Osteocyte (in vitro differentiated cells): ENCODE measurements at regions not wholly inside any gene's neighbourhood (a gene's known extent, or its start where the extent isn't known, plus 50 kb on each side); places are given as distances from the start of the nearest gene placed in this dataset.

ENCODE experiments used
- DNase-seq: peaks from one replicate; pipeline ENCODE4 v3.0.0; 2021; ENCODE audit warnings: mixed read lengths; ENCODE audit not compliant: unreplicated experiment; ENCODE audit errors: extremely low spot score
- H3K27ac Mint-ChIP-seq: one replicate; pipeline ENCODE4 v1.8.0; 2021; ENCODE audit warnings: mild to moderate bottlenecking, mixed read lengths; ENCODE audit not compliant: unreplicated experiment
- H3K27me3 Mint-ChIP-seq: one replicate; pipeline ENCODE4 v1.8.0; 2021; ENCODE audit warnings: mixed read lengths; ENCODE audit not compliant: unreplicated experiment
- H3K36me3 Mint-ChIP-seq: one replicate; pipeline ENCODE4 v1.8.0; 2021; ENCODE audit warnings: mixed read lengths; ENCODE audit not compliant: unreplicated experiment
- H3K4me1 Mint-ChIP-seq: one replicate; pipeline ENCODE4 v1.8.0; 2021; ENCODE audit warnings: mixed read lengths; ENCODE audit not compliant: unreplicated experiment
- H3K4me3 Mint-ChIP-seq: one replicate; pipeline ENCODE4 v1.8.0; 2021; ENCODE audit warnings: mild to moderate bottlenecking, moderate library complexity, mixed read lengths; ENCODE audit not compliant: unreplicated experiment
- H3K9me3 Mint-ChIP-seq: one replicate; pipeline ENCODE4 v1.8.0; 2021; ENCODE audit warnings: mixed read lengths; ENCODE audit not compliant: unreplicated experiment
- TF ChIP-seq, protein P1 (sequence below): fragments of 200-600 bp; sonication (generic); IDR thresholded peaks from 2 replicates; pipeline ENCODE4 v1.5.0; 2021; ENCODE audit warnings: antibody characterized with exemption, mild to moderate bottlenecking, moderate library complexity

DNA sequence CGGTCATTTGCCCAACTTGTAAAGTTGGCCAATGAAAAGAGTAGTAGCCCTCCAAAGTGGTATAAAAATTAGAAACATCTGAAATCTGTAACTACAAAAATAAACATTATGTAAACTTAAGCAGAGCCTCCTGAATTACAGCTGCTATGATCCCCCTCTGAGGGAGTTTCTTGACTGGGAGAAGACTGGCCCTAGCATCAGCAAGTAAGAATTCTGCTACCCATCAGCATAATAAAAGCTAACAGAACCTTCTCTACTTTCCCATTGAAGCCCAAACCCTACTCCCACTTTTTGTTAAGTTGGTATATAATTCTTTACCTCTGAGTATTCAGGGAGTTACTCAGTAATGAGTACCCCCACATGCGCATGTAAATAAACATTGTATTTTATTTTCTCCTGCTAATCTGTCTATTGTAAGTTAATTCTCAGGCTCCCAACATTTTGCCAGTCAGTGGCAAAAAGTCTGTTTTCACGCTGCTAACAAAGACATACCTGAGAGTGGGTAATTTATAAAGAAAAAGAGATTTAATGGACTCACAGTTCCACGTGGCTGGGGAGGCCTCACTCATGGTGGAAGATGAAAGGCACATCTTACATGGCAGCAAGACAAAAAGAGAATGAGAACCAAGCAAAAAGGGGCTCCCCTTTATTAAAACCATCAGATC is 71.3 kb downstream of the MYL12B start:
- H3K27me3 Mint-ChIP-seq, result no peaks in the 10 kb centered on the region
- no peak overlapping the region for H3K27ac Mint-ChIP-seq
- DNase-seq, result no peak
- H3K4me3 Mint-ChIP-seq, result no peak overlapping the region
- no peaks in the 10 kb centered on the region for H3K9me3 Mint-ChIP-seq
- TF ChIP-seq, protein P1, sequence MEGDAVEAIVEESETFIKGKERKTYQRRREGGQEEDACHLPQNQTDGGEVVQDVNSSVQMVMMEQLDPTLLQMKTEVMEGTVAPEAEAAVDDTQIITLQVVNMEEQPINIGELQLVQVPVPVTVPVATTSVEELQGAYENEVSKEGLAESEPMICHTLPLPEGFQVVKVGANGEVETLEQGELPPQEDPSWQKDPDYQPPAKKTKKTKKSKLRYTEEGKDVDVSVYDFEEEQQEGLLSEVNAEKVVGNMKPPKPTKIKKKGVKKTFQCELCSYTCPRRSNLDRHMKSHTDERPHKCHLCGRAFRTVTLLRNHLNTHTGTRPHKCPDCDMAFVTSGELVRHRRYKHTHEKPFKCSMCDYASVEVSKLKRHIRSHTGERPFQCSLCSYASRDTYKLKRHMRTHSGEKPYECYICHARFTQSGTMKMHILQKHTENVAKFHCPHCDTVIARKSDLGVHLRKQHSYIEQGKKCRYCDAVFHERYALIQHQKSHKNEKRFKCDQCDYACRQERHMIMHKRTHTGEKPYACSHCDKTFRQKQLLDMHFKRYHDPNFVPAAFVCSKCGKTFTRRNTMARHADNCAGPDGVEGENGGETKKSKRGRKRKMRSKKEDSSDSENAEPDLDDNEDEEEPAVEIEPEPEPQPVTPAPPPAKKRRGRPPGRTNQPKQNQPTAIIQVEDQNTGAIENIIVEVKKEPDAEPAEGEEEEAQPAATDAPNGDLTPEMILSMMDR, result no peak
- no peaks in the 10 kb centered on the region for H3K36me3 Mint-ChIP-seq
- no peaks in the 10 kb centered on the region for H3K4me1 Mint-ChIP-seq

DNA sequence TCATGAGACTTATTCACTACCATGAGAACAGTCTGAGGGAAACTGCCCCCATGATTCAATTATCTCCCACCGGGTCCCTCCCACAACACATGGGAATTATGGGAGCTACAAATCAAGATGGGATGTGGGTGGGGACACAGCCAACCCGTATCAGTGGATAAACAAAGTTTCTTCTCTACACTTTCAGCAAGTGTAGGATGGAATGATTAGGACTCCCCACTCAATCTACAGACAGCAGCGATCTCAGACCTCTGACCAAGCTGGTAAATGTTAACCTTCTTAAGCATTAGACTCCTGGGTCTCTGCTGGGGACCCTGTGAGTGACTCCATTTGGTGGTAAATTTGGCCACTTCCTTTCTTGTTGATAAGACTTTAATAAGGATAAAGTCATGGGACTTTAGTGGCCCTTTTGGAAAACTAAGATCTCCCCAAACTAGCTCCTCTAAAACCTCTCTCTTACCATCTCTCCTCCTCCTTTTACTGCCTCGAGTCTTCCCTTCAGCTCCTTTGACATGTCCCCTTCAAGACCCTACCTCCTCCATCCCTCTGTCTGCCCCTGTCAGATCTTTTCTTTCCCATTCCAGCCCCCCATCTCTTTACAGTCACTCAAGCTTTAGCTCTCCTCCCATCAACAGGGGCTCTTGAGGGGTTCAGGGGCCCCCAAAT is 71.9 kb downstream of the MYL12B start:
- DNase-seq, result no peak
- TF ChIP-seq, protein P1, result no peak
- H3K4me1 Mint-ChIP-seq, result no peaks in the 10 kb centered on the region
- H3K27me3 Mint-ChIP-seq, result no peaks in the 10 kb centered on the region
- H3K27ac Mint-ChIP-seq, result no peak overlapping the region
- no peaks in the 10 kb centered on the region for H3K36me3 Mint-ChIP-seq
- H3K9me3 Mint-ChIP-seq, result no peaks in the 10 kb centered on the region
- no peak overlapping the region for H3K4me3 Mint-ChIP-seq

DNA sequence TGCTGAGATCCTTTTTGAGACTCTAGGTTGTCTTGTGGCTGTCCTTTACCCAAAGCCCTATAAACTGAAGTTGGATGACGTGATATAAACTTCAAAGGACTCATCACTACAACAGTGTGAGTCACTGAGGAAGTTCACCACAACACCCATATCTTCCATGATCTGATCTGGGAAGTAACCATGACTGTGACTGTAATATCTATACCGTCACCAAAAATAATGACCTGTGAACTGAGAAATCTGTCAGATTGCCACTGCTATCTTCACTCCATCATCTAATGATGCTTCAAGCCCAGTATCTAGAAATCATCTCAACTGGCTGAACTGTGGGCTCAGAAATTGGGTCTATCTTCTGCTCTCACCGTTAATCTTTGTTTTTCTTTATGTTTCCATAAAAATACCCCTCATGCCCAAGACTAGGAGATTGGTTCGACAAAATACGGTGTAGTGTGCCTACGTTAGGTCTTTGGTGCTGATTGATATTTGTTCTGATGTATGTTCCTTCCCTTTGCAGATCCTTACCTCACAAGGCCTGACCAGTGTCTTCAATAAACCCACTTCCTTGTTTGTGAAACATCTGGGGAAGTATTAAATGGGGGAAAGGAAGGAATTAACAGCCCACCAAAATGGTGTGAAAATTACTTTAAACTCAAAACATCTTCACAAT is 78.2 kb downstream of the MYL12B start:
- TF ChIP-seq, protein P1, result no peak
- no peaks in the 10 kb centered on the region for H3K9me3 Mint-ChIP-seq
- no peaks in the 10 kb centered on the region for H3K36me3 Mint-ChIP-seq
- no peak overlapping the region for H3K27ac Mint-ChIP-seq
- H3K4me1 Mint-ChIP-seq, result no peaks in the 10 kb centered on the region
- H3K27me3 Mint-ChIP-seq, result no peaks in the 10 kb centered on the region
- H3K4me3 Mint-ChIP-seq, result no peak overlapping the region
- no peak for DNase-seq

DNA sequence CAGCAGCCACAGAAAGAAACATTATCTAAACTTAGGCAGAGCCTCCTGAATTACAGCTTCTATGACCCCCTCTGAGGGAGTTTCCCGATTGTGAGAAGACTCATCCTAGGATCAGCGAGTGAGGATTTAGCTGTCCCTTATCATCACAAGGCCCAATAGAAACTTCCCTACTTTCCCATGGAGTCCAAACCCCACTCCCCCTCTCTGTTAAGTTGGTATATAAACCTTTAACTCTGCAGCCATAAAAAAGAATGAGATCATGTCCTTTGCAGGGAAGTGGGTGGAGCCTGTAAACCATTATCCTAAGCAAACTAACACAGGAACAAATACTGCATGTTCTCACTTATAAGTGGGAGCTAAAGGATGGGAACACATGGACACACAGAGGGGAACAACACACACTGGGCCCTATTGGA is 78.8 kb downstream of the MYL12B start:
- no peak overlapping the region for H3K27ac Mint-ChIP-seq

More for the DNA sequence above, 78.8 kb downstream of the MYL12B start:
- H3K9me3 Mint-ChIP-seq, result no peaks in the 10 kb centered on the region
- DNase-seq, result no peak
- TF ChIP-seq, protein P1, result no peak
- no peaks in the 10 kb centered on the region for H3K36me3 Mint-ChIP-seq
- no peaks in the 10 kb centered on the region for H3K27me3 Mint-ChIP-seq
- H3K4me3 Mint-ChIP-seq, result no peak overlapping the region
- H3K4me1 Mint-ChIP-seq, result peaks cover 3% of the 10 kb centered on the region
